ENCODE measurements at regions not wholly inside any gene's neighbourhood (a gene's known extent, or its start where the extent isn't known, plus 50 kb on each side); places are given as distances from the start of the nearest gene placed in this dataset.
A peak's percentile ranks its signal among the peaks of the same experiment; 100 is the strongest.
"Not testable (repeated sequence)": the region's sequence is repeated elsewhere in the genome, so short reads cannot be mapped to it uniquely, and the experiment has no call there.

DNA sequence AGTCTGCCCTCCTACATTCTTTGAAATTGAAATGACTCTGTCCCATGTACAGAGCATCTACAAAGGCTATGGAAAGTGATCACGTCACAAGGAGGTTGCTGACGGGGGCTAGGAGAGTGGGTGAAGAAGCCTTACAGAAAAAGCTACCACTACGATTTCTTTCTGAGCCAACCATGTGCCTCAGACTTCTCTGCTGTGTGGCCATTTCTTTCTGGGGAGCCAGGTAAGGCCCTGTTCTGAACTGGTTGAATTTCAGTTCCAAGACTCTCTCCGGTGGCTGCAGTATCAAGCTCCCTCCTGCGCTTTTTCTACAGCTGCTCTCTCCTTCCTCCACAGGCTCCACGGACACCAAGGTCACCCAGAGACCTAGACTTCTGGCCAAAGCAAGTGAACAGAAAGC lies 112.5 kb upstream of the PRSS1 start:
- DNase-seq (ENCODE audit: low read depth): no peak

DNA sequence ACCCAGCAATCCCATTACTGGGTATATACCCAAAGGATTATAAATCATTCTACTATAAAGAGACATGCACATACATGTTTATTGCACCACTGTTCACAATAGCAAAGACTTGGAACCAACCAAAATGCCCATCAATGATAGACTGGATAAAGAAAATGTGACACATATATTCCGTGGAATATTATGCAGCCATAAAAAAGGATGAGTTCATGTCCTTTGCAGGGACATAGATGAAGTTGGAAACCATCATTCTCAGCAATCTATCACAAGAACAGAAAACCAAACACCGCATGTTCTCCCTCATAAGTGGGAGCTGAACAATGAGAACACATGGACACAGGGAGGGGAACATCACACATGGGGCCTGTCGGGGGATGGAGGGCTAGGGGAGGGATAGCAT lies 113.2 kb upstream of the PRSS1 start:
- DNase-seq (ENCODE audit: low read depth): not testable (repeated sequence)

DNA sequence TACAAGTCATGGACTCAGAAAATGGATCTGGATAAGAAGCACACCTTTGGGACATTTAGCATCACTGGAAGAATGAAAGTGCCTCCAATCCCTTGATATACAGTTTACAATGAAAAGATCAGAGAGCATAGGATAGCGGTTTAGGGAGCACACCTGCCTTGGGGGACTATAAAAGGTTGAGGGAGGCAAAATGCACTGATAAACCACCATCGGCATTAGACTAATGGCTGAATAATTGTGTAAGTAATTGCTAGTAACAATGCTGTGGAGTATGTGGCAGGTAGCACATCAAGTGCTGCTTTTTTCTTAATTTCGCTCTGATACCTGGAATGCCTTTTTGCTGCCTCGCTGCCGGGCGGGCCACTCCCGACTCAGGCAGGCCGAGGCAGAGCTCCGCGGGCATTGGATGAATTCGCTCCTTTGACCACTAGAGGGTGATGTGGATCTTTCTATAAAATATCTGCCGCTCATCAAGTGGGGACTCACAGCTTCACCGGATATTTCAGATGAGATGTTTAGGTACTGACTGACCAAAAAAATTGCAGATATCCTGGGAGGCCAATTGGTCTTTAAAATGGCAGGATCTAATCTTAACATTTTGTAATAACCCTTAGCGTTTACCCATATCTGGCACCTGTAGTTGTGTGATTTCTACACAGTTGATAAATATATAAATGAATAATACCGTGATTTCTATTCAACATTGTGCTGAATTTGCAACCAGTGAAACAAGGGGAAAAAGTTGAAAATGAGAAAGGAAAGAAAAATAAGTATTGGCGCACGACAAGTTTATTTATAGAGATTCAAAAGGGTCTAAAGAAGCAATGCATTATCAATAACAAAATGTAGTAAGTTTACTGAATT lies 116.8 kb upstream of the PRSS1 start:
- peak; percentile 42 for DNase-seq (ENCODE audit: low read depth)

DNA sequence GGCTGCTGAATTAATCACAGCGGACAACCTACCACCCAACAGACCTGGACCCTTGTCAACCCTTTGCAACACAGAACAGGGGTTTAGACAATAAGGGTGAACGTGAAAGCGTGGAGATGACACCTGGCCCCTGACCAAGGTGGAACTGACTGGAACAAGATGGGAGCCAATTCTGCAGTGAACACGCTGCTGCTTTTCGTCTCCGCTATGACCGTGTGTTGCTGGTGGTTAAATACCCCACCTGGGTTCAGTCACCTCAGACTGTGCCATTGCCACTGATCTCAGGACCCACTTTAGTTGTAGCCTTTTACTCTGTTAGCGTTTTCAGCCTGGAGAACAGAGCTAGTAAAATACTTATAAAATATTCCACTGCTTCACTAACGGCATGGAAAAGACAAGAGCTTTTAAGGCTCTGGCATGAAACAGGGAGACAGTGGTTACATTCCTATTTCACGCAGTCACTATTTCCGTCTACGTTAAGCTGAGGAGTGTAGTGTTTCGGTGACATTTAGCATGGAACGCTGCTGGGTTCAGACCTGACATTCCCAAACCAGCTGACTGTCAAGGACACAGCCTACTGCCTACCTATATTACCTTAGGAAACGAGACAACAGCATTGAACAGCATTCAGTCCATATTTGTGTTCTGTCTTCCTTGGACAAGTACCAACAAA lies 119.5 kb upstream of the PRSS1 start:
- DNase-seq (ENCODE audit: low read depth): peak; percentile 65

DNA sequence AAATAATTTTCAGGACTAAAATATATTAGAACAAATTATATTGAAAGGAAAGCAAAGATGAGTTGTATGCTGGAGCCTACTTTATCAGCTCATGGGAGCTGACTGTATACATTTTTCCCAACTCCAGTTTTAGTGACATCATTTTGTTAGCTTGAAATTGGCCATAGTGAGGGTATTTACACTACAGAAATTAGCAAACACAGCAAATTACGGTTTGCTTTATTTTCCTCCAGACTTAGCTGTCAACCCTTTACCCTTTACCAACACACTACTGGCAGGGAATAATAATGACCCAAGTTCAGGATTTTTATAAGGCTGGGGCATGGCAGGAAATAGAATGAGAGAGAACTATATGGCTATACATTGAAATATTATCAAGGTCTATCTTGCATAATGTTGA lies 120.3 kb upstream of the PRSS1 start:
- no peak for DNase-seq (ENCODE audit: low read depth)

DNA sequence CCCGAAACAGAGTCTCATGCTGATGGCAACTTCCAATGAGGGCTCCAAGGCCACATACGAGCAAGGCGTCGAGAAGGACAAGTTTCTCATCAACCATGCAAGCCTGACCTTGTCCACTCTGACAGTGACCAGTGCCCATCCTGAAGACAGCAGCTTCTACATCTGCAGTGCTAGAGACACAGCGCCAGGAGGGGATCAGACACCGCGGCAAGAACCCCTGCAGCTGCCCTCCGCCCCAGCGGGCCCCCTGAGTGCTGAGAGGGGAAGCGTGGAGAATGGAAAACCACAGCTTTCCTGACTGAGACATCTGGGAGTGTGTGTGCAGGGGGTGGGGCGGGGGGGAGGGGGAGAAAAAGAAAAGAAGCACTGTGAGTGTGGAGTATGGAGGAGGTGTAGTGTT lies 122.0 kb upstream of the PRSS1 start:
- not testable (repeated sequence) for DNase-seq (ENCODE audit: low read depth)

DNA sequence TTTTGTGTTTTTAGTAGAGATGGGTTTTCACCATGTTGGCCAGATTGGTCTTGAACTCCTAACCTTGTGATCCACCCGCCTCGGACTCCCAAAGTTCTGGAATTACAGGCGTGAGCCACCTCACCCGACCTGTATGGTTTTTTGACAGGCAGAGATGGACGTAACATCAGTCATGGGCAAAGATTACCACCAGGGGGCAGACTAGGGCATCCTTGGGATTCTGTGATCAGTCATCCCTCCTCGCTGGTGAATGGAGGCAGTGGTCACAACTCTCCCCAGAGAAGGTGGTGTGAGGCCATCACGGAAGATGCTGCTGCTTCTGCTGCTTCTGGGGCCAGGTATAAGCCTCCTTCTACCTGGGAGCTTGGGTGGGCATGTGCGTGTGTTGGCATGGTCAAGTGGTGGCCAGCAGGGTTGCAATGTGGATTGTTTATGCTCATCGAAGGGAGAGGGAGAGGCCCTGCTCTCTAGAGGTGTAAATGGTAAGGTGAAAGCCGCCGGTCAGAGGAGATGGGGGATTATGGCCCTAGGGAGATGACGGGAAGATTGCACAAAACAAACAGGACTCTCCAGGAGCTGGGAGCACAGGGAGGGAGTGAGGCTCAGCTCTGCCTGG lies 122.7 kb upstream of the PRSS1 start:
- no peak for DNase-seq (ENCODE audit: low read depth)

DNA sequence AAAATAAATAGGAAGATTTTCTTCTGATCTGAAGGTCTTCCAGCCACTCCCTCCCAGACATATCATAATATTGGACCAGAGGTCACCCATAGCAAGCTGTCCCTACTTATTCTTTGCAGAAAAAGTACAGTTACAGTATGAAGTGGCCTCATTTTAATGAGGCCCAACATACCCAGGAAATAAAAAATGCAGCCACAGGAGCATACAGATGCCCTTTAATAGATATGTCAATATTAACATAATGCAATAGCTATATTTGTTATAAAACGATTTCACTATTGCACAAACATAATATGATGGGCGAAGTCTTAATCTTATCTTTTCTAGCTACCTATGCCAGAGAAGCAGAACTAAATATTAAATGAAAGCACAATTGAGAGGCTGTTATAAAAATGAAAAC lies 124.1 kb upstream of the PRSS1 start:
- not testable (repeated sequence) for DNase-seq (ENCODE audit: low read depth)

DNA sequence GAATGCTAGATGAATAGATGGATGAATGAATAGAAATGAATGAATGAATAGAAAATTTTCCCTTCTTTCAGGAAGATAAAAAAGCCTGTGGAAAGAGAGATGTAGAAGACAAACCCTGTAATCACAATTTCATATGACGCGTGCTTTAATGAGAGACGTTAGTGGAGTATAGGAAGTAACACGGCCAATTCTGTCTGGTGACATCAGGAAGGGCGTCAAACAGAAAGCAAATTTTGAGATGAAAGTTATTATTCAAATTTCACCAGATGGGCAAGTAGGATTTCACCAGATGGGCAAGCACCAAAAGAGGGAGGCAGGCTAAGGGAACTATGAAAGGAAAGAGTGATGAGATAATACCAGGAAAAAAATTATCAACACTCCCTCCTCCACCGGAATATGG lies 128.9 kb upstream of the PRSS1 start:
- DNase-seq (ENCODE audit: low read depth): no peak

DNA sequence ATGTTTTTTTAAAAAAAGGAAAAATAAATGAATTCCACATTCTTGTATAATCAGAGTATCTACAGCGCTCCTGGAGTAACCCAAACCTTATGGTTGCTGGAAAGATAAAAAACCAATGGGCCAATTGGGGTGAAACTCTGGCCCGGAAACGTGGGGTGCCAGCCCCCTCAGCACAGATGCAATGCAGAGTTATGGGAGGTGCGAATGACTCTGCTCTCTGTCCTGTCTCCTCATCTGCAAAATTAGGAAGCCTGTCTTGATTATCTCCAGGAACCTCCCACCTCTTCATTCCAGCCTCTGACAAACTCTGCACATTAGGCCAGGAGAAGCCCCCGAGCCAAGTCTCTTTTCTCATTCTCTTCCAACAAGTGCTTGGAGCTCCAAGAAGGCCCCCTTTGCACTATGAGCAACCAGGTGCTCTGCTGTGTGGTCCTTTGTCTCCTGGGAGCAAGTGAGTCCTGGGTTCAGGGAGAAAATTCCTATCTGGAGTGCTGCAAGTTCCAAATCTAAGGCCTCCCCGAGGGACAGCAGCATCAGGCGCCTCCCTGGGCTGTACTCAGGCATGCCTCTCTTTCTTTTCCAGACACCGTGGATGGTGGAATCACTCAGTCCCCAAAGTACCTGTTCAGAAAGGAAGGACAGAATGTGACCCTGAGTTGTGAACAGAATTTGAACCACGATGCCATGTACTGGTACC lies 130.5 kb upstream of the PRSS1 start:
- DNase-seq (ENCODE audit: low read depth): no peak

DNA sequence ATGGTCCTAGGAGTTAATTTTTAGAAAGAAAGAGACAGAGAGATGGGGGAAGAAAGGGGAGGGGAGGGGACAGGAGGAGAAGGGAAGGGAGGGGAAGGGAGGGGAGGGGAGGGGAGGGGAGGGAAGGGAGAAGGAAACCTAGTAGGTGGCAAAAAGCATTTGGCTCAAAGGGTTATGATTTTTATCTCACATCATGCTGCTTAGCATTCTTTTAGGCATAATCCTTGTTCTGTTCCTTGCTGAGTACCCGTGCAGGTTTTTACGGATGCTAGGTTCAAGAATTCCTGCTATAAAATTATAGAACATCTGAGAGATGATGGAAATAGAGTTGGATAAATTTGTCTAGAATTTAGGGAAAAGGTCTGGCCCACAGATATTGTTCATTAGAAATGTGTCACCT lies 132.4 kb upstream of the PRSS1 start:
- no peak for DNase-seq (ENCODE audit: low read depth)

DNA sequence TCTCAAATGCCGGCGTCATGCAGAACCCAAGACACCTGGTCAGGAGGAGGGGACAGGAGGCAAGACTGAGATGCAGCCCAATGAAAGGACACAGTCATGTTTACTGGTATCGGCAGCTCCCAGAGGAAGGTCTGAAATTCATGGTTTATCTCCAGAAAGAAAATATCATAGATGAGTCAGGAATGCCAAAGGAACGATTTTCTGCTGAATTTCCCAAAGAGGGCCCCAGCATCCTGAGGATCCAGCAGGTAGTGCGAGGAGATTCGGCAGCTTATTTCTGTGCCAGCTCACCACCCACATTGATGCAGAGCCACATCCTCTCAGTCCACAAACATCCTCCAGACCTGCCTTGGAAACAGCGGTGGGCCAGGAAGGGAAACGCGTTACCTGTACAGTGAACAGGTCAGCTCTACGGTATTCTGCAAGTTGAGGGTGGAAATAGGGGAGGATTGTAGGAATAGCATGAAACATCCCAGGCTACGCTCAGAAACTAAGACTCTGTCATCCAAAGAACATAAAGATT lies 133.1 kb upstream of the PRSS1 start:
- no peak for DNase-seq (ENCODE audit: low read depth)

DNA sequence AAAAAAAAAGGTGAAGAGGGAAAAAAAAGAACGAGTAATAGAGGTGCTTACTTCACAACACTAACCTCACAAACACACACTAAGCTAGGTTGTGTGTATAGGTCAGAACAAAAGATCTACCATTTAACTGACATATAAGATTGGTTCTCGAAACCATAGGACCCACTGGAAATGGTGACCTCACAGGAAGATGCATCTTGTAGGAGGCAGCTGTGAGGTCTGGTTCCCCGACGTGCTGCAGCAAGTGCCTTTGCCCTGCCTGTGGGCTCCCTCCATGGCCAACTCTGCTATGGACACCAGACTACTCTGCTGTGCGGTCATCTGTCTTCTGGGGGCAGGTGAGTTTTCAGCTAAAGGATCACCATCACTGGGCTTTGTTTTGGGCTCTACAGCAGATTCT lies 133.8 kb upstream of the PRSS1 start:
- no peak for DNase-seq (ENCODE audit: low read depth)

DNA sequence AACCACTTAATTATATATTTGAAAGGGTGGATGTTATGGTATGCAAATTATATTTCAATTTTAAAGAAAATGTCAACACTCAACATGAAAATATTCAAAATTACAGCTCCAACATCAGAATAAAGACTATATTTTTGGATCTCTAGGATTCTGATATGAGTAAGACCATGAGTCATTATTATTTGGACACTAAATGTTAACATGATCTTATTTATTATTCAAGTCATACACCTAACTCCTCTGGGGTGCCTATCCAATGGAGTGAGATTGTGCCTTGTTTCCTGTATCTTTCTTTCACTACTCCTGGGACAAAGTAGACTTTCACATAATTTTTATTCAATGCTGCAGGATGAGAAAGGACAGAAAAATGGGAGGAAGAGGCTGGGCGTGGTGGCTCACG lies 135.2 kb upstream of the PRSS1 start:
- no peak for DNase-seq (ENCODE audit: low read depth)

DNA sequence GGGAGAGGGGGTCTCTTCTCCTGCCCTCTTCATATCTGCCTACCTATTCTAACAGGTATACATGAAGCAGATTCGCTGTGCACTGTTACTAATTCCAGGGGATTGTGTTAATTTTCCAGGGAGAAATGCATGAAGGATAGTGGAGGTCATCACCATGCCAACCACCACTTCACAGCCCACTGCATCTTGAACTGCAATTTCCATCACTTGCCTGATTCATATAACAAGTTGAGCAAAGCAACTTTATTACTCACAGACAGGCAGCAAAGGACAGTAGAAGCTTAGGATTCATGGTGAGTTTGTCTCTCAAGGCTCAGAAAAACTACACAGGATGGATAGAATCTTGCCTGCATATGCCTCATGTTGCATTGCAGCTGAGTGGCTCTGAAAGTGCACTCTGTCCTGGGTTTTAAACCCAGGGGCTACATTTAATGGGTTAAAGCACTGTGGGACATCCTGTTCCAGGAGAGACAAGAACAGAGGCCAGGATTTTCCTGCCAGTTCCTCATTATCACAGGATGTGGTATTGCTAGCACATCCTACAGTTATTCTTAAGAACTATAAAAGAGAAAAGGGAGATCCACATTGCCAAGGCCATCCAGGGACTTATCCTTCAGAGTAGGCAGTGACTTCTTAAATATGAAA lies 136.9 kb upstream of the PRSS1 start:
- DNase-seq (ENCODE audit: low read depth): peak; percentile 17

DNA sequence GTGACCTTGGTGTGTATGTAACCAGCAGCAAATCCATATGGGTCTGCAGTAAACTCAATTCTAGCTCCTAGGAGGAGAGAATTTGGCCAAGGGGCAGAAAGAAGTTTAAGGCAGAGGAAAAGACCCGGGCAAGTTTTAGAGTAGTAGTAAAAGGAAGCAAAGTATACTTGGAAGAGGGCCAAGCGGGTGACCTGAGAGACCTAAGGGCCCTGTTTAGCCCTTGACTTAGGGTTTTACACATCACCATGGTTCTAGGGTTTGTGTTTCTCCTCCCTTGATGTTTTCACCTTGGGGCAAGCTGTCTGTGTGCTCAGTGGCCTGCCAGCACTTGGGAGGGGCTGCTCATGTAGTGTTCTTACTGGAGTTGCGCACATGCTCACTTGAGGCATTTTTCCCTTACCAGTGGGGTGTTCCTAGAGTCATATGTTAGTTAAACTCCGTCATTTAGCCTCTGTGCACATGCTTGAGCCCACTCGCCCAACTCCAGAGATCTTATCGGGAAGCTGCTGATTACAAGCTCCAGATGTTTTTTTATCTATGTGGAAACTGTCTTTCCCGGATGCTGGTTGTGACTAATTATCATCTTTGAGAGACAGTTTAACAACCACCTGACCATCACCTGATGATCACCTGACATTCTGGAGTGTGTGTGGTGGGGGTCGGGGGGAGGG lies 137.6 kb upstream of the PRSS1 start:
- DNase-seq (ENCODE audit: low read depth): no peak

DNA sequence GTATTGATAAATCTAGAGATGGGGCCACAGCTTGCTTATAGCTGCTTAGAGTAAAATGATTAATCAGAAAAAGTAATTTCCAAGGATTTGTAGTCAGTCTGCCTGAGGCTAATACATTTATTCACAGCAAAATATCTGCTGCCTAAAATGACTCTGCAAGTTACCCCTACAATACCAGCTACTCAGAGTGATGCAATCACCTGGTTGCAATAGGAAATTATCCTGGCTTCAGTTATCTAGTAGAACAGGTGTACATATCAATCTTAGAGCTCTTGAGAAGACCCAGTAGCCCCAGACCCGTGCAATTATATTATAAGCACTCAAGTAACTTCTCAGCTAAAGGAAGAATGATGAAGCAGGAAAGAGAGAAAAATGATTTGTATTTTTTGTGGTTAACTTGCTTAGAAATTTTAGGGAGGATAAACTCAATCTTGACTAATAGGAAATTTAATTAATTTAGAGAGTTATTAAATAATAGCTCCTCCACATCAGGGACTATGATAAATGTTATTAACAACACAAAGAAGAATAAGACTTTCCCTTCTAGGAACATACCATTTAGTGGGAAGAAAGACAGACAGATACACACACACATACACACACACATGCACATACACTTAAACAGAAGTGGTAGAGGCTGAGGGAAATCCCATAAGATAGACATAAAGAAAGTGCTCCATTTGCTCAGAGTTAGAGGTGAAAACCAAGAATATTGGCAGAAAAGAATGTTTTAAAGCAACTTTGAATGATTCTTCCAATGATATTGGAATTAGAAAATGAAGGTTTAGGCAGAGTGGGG lies 140.4 kb upstream of the PRSS1 start:
- DNase-seq (ENCODE audit: low read depth): no peak

DNA sequence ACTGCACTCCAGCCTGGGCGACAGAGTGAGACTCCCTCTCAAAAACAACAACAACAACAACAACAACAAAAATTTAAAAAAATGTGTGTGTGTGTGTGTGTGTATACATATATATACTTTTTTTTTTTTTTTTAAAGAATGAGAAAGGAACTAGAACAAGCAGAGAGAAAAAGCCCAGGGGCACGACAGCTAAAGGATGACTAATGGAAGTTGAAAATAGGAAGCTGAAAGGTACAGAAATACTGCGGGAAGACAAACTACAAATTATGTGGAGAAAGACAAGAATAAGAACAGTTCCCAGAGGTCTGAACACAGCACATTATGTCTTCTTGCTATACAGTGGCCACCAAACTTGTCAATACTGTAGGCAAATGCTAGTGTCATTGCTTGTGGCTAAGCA lies 141.9 kb upstream of the PRSS1 start:
- no peak for DNase-seq (ENCODE audit: low read depth)

DNA sequence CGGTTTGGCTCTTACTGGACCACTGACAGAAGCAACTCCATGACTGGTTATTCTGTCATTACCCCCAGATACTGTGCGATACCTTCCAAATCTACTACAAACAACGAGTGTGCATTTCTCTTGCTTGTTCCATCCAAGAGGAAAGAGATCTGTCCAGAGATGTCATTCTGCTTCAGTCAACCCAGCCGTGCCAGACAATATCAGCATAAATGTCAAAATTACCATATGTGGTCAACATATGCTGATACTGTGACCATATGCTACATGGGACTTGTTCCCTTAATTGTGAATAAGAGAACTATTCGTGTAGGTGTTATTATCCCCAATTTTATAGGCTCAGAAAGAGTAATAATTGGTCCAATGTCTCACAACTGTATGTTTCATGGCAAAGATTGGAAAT lies 143.2 kb upstream of the PRSS1 start:
- no peak for DNase-seq (ENCODE audit: low read depth)

DNA sequence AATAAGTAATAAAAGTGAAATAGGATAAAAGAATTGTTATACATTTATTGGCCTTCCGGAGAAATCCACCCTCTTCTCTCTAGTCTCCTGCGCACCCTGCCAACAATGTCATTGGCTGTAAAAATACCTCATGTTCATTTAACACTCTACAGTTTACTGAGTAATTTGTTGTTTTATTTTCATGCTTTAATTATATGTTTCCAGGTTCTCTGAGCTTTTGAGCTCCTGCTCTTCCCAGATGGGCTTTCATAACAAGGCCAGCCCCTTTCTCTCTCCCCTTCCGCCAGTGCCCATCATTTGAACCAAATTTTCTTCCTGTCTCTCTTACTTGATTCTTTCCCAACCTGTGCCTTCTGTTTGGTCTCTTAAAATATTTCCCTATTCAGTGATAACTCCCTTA lies 144.6 kb upstream of the PRSS1 start:
- no peak for DNase-seq (ENCODE audit: low read depth)
